Activated CD4-positive, alpha-beta memory T cell treated with anti-CD3 and anti-CD28 coated beads, Interleukin-2, amount 10 ng/mL, durations not matched to agents 7 days and 5 days (primary cell): ENCODE measurements at regions not wholly inside any gene's neighbourhood (a gene's known extent, or its start where the extent isn't known, plus 50 kb on each side); places are given as distances from the start of the nearest gene placed in this dataset.

Experiments
- CTCF ChIA-PET: fragments of 350-600 bp; sonication (Branson Sonifier 250); formaldehyde crosslinking; loops from one replicate; lab custom pipeline; 2021; ENCODE audit warnings: antibody characterized with exemption, inconsistent platforms; lab: Charles Lee
- POLR2A ChIA-PET: fragments of 350-600 bp; sonication (Branson Sonifier 250); formaldehyde crosslinking; loops from one replicate; lab custom pipeline; 2021; ENCODE audit warnings: antibody characterized with exemption; lab: Charles Lee
- DNase-seq: peaks from one replicate; pipeline ENCODE4 v3.0.0-alpha.2; 2020
- H3K27ac Mint-ChIP-seq: one replicate; pipeline ENCODE4 v1.8.0; 2021; ENCODE audit warnings: mild to moderate bottlenecking, mixed read lengths
- H3K27me3 Mint-ChIP-seq: one replicate; pipeline ENCODE4 v1.8.0; 2021; ENCODE audit warnings: mixed read lengths
- H3K36me3 Mint-ChIP-seq: one replicate; pipeline ENCODE4 v1.8.0; 2021; ENCODE audit warnings: low read depth, mixed read lengths
- H3K4me1 Mint-ChIP-seq: one replicate; pipeline ENCODE4 v1.8.0; 2021; ENCODE audit warnings: mixed read lengths
- H3K4me3 Mint-ChIP-seq: one replicate; pipeline ENCODE4 v1.8.0; 2021; ENCODE audit warnings: mild to moderate bottlenecking, mixed read lengths
- H3K9me3 Mint-ChIP-seq: one replicate; pipeline ENCODE4 v1.8.0; 2021; ENCODE audit warnings: mixed read lengths

DNA sequence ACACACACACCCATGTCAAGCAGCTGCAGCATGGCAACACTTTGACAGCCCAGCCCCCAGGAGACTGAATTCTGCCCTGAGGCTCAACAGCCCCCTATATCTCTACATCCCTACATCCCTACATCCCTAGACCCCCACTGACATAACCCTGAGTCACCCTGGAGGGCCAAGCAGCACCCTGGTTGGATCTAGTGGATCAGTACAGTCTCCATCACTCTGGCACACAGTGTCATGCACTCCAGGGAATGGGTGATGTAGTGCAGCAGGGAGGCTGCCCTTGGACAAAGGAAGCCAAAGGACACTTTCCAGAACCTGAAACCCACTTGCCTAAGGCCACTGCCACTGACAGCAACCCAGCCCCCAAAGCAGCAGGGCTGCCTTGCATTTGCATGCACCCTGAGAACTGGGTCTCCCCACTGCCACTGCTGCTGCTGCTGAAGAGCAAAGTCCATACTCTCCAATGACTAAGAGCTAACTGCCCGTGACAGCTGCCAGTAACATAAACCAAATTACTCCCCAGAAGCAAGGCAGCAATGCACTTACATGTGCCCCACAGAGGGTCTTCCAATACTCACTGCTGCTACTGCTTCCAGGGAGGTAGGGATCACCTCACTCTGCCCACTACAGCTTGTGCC, 681.6 kb upstream of the KLHL29 start:
- CTCF ChIA-PET = no interaction called here
- Mint-ChIP-seq H3K27ac (no peak overlapping the region), H3K4me1 (no peaks in the 10 kb centered on the region), H3K9me3 (peaks cover 5% of the 10 kb centered on the region), H3K36me3 (no peaks in the 10 kb centered on the region), H3K27me3 (no peaks in the 10 kb centered on the region), H3K4me3 (no peak overlapping the region)
- POLR2A ChIA-PET = no interaction called here
- no peak for DNase-seq

DNA sequence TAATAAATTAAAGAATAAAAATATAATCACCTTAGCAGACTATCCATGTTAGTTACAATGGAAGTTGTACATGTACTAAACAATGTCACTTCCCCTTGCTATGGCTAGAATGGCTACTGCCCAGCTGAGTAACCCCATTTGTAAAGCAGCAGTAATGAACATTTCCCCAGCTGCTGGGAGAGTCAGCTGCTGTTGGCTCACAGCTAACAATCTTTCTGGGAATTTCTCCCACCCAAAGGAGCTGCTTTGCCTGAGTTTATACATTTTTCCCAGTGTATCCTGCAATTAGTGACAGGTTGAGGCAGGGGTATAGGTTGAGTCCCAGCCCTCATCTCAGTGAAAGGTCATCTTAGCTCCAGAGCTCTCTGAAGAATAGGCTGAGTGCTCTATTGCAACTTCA, 665.6 kb upstream of the KLHL29 start:
- peaks cover 8% of the 10 kb centered on the region for H3K9me3 Mint-ChIP-seq
- no peaks in the 10 kb centered on the region for H3K36me3 Mint-ChIP-seq
- no peak overlapping the region for H3K4me3 Mint-ChIP-seq
- no peak overlapping the region for H3K27ac Mint-ChIP-seq
- ChIA-PET CTCF (no interaction called here), POLR2A (no interaction called here)
- DNase-seq = no peak
- no peaks in the 10 kb centered on the region for H3K4me1 Mint-ChIP-seq
- H3K27me3 Mint-ChIP-seq = no peaks in the 10 kb centered on the region

DNA sequence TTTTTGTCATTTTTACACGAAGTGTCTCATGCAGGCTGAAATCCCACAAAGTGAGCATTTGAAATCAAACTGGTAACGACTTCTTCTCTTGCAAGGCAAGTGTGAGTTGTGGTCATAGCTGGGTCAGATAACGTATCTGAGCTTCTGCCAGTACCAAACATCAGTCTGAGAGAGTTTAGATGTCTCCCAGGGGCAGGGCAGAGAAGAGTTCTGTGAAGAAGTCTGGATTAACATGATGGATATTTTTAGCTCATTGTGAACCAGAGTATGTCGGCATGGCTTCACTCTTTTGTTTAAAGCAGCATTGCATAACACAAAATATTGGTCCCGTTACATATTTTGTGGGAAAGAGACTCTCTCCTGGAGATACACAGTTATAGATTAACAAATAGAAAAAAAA, 655.5 kb upstream of the KLHL29 start:
- ChIA-PET POLR2A (no interaction called here), CTCF (no interaction called here)

DNA sequence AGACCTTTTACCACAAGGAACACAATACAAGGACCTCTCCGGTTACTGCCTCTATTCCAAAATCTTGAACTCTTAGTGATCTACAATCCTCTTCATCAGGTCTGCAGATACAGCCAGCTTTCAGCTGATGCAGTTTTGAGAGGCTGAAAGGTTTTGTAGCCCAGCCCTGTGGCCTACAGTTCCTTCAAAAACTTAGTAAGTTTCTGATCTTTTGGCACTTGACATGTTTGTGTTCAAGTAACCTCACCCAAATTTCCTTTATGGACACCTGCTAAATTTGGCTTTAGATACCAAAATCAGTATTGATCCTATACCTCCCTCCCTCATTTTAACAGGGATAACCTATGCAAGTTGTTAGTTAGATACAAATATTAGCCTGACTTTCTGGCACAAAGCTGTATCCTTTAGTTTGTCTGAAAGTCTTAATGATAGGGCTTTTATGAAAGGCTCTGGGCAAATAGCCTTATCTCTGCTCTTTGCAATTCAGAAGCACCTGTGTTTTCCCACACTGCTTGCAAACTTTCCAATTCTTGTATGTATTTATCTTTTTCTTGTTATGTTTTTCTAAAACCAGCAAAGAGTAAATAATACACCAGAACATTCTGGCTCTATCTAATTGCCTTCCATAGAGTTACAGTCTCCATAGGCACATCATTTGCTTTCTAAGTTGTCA, 650.5 kb upstream of the KLHL29 start:
- Mint-ChIP-seq H3K27ac (no peak overlapping the region), H3K9me3 (peaks cover 7% of the 10 kb centered on the region), H3K27me3 (no peaks in the 10 kb centered on the region), H3K4me3 (no peak overlapping the region), H3K4me1 (no peaks in the 10 kb centered on the region), H3K36me3 (no peaks in the 10 kb centered on the region)
- CTCF ChIA-PET = no interaction called here
- POLR2A ChIA-PET = no interaction called here
- no peak for DNase-seq

More for the DNA sequence above, 655.5 kb upstream of the KLHL29 start:
- Mint-ChIP-seq H3K4me1 (no peaks in the 10 kb centered on the region), H3K4me3 (no peak overlapping the region), H3K36me3 (no peaks in the 10 kb centered on the region), H3K9me3 (peaks cover 15% of the 10 kb centered on the region), H3K27ac (no peak overlapping the region), H3K27me3 (no peaks in the 10 kb centered on the region)
- no peak for DNase-seq

DNA sequence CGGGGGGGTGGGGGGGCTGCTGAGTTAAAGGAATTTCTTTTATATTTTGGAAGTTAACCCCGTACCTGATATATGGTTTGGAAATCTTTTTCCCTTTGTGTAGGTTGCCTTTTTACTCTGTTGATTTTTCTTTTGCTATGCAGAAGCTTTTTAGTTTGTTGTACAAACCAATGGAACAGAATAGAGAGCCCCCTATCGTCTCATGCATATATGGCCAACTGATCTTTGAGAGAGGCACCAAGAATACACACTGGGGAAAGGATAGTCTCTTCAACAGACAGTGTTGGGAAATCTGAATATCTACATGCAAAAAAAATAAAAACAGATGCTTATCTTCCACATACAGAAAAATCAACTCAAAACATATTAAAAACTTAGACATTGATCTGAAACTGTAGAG, 647.8 kb upstream of the KLHL29 start:
- H3K27ac Mint-ChIP-seq = no peak overlapping the region
- H3K27me3 Mint-ChIP-seq = no peaks in the 10 kb centered on the region
- no peak for DNase-seq
- H3K9me3 Mint-ChIP-seq = no peaks in the 10 kb centered on the region
- H3K36me3 Mint-ChIP-seq = no peaks in the 10 kb centered on the region
- H3K4me1 Mint-ChIP-seq = no peaks in the 10 kb centered on the region
- ChIA-PET POLR2A (no interaction called here), CTCF (no interaction called here)
- no peak overlapping the region for H3K4me3 Mint-ChIP-seq

DNA sequence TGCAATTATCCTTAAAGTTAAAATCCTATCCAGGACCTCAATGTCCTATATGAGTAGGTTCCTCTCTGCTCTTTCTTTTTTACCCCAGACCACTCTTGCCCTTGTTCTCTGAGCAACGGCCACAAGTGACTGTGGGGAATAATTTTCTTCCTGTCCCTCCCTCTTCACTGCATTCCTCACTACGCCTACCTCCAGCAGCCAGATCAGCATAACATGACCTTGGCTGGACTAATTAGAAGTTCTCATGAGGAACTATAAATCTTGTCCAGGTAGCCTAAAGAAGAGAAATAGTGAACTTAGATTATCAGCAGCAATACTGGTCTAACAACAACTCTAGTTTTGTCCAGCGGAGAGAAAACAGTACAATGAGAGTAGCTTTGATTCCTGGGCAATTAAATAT, 643.8 kb upstream of the KLHL29 start:
- Mint-ChIP-seq H3K27ac (no peak overlapping the region), H3K36me3 (no peaks in the 10 kb centered on the region), H3K4me1 (no peaks in the 10 kb centered on the region), H3K9me3 (peaks cover 2% of the 10 kb centered on the region), H3K27me3 (no peaks in the 10 kb centered on the region), H3K4me3 (no peak overlapping the region)
- POLR2A ChIA-PET = no interaction called here
- CTCF ChIA-PET = no interaction called here
- DNase-seq = no peak

DNA sequence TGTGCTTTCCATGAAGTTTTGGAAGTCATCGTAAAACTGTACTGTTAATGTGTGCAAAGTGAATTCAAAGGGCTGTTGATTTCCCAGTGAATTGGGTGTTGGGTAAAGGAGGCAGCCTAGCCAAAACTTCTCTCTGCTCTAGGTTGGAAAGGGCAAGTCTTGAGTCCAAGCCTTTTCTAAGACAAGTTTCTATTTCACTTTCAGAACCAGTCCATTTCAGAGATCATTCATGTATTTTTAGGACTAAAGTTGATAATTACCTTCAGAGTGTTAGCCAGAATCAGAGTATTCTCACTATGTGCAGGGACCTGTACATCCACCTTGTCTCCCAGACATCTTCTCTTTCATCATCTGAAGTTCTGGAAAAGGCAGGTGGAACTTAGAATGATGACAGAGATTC, 636.1 kb upstream of the KLHL29 start:
- H3K27ac Mint-ChIP-seq = no peak overlapping the region
- ChIA-PET CTCF (no interaction called here), POLR2A (no interaction called here)
- DNase-seq = no peak
- no peaks in the 10 kb centered on the region for H3K36me3 Mint-ChIP-seq
- peaks cover 2% of the 10 kb centered on the region for H3K9me3 Mint-ChIP-seq
- no peak overlapping the region for H3K4me3 Mint-ChIP-seq
- no peaks in the 10 kb centered on the region for H3K4me1 Mint-ChIP-seq
- no peaks in the 10 kb centered on the region for H3K27me3 Mint-ChIP-seq

DNA sequence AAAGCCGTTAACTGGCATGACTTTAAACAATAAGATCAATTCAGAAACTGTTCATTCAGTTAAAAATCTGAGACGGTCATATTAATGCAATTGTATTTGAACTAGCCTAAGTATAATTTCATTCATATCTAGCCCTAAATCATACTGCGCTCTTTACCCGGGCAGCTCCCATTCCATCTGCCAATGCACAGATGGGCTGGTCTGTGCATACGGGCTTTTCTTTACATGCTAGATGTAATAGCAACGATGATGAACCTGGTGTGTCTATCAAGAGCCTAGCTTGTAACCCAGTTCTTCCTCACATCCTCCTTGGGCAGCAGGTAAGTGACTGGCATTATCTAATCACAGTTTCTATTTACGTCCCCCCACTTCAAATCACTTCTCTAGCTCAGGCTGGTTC, 631.5 kb upstream of the KLHL29 start:
- Mint-ChIP-seq H3K4me1 (no peaks in the 10 kb centered on the region), H3K27ac (no peak overlapping the region), H3K9me3 (no peaks in the 10 kb centered on the region), H3K27me3 (no peaks in the 10 kb centered on the region), H3K4me3 (no peak overlapping the region), H3K36me3 (no peaks in the 10 kb centered on the region)
- DNase-seq = no peak
- ChIA-PET POLR2A (no interaction called here), CTCF (no interaction called here)

DNA sequence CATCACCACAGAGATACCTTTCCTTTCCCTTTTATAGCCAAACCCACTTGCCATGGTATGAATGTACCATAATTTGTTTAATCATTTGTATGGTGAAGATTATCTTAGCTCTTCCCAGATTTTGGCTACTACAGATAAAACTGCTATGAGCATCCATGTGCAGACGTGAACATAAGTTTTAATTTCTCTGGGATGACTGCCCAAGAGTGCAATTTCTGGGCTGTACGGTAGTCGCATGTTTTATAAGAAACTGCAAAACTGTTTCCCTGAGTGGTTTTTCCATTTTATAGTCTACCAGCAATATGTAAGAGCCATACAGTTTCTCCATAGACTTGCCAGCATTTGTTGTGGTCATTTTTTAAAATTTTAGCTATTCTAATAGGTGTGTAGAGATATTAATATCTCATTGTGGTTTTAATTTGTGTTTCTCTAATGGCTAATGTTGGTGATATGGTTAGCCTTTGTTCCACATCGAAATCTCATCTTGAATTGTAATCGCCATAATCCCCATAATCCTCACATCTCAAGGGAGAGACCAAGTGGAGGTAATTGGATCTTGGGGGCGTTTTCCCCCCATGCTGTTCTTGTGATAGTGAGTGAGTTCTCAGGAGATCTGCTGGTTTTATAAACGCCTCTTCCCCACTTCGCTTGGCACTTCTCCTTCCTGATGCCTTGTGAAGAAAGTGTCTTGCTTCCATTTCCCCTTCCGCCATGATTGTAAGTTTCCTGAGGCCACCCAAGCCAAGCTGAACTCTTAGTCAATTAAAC, 628.5 kb upstream of the KLHL29 start:
- H3K4me1 Mint-ChIP-seq = no peaks in the 10 kb centered on the region
- no peak overlapping the region for H3K4me3 Mint-ChIP-seq
- CTCF ChIA-PET = no interaction called here
- H3K9me3 Mint-ChIP-seq = no peaks in the 10 kb centered on the region
- no peaks in the 10 kb centered on the region for H3K36me3 Mint-ChIP-seq
- no peaks in the 10 kb centered on the region for H3K27me3 Mint-ChIP-seq
- H3K27ac Mint-ChIP-seq = no peak overlapping the region
- DNase-seq = no peak
- POLR2A ChIA-PET = no interaction called here

DNA sequence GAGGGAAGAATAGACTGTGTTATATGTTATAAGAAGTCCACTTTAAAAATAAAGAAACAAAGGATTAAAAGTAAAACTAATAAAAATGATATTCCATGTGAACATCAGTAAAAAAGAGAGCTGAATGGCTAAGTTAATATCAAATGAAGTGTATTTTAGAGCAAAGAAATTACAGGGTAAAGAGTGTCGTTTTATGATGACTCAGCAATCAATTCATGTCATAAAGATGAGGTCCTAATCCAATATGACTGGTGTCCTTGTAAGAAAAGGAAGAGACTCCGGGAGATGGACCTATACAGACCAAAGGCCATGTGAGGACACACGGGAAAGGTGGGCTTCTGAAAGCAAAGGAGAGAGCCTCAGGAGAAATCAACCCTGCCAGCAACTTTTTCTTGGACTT, 615.5 kb upstream of the KLHL29 start:
- H3K27me3 Mint-ChIP-seq = no peaks in the 10 kb centered on the region
- H3K36me3 Mint-ChIP-seq = no peaks in the 10 kb centered on the region
- DNase-seq = no peak
- ChIA-PET POLR2A (no interaction called here), CTCF (no interaction called here)
- H3K4me1 Mint-ChIP-seq = no peaks in the 10 kb centered on the region
- no peak overlapping the region for H3K4me3 Mint-ChIP-seq
- H3K9me3 Mint-ChIP-seq = peaks cover 2% of the 10 kb centered on the region
- H3K27ac Mint-ChIP-seq = no peak overlapping the region

DNA sequence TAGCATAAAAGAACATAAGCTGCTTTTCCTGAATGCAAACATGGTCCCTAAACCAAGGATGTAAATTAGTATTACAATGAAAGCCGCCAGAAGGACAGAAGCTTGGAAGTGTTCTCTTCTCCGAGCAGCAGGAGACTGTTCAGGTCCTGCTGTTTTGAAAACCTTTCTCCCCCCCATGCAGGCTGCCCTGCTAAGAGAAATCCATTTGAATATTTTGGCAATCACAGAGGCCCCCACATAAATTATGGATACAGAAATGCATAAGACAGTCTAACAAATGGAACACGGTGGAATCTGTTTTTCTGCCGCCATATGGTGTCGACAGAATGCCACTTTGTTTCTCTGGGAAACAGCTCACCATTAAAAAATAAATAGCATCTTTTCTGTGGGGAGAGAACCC, 600.4 kb upstream of the KLHL29 start:
- no peaks in the 10 kb centered on the region for H3K27me3 Mint-ChIP-seq
- ChIA-PET CTCF (no interaction called here), POLR2A (no interaction called here)
- H3K9me3 Mint-ChIP-seq = peaks cover 5% of the 10 kb centered on the region
- H3K36me3 Mint-ChIP-seq = no peaks in the 10 kb centered on the region
- no peak overlapping the region for H3K4me3 Mint-ChIP-seq
- H3K27ac Mint-ChIP-seq = no peak overlapping the region
- DNase-seq = no peak
- no peaks in the 10 kb centered on the region for H3K4me1 Mint-ChIP-seq

DNA sequence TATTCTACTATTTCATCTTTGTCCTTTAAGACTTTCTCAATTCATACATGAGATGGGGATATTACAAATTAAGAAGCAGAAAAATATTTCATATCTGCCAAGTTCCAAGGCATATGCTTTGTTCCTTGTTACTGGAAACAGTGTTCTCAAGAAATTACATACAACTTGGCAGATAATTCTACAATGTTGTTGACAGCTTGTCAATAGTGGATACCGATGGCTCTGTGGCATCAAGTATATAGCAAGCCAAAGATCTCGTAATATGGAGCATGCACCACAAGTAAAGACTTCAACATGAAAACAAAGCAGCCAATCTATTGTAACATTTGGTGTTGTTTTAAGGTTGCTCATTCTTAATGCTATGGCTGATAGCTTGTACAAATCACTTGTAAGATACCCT, 598.2 kb upstream of the KLHL29 start:
- no peak overlapping the region for H3K4me3 Mint-ChIP-seq
- H3K9me3 Mint-ChIP-seq = no peaks in the 10 kb centered on the region
- no peaks in the 10 kb centered on the region for H3K4me1 Mint-ChIP-seq
- CTCF ChIA-PET = no interaction called here
- no peak for DNase-seq
- no peaks in the 10 kb centered on the region for H3K27me3 Mint-ChIP-seq
- no peak overlapping the region for H3K27ac Mint-ChIP-seq
- POLR2A ChIA-PET = no interaction called here
- H3K36me3 Mint-ChIP-seq = no peaks in the 10 kb centered on the region

DNA sequence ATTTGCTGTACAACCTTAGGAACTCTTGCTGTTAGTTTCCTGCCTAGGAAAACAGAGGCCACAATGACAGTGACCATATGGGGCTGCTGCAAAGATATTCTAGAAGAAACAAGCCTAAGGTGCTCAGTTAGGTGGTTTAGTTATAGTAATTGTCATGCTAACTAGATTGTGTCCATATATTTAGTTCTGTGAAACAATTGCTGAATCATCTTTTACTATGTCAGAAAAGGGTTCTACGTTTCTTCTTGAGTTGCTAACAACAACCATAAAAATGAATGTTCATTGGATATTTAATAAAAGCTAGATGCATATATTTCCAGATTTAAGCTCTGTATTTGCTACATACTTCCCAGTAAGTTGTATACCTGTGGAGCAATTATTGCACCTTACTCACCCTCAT, 597.2 kb upstream of the KLHL29 start:
- no peaks in the 10 kb centered on the region for H3K27me3 Mint-ChIP-seq
- no peaks in the 10 kb centered on the region for H3K36me3 Mint-ChIP-seq
- POLR2A ChIA-PET = no interaction called here
- no peak overlapping the region for H3K4me3 Mint-ChIP-seq
- no peak for DNase-seq
- CTCF ChIA-PET = no interaction called here
- no peak overlapping the region for H3K27ac Mint-ChIP-seq
- no peaks in the 10 kb centered on the region for H3K9me3 Mint-ChIP-seq
- no peaks in the 10 kb centered on the region for H3K4me1 Mint-ChIP-seq
